Central memory CD8-positive, alpha-beta T cell (primary cell): ENCODE measurements at regions not wholly inside any gene's neighbourhood (a gene's known extent, or its start where the extent isn't known, plus 50 kb on each side); places are given as distances from the start of the nearest gene placed in this dataset.

Source experiments
- ATAC-seq: fragments of 150-1000 bp; cut with Tn5 transposase; replicated peaks from 2 replicates; pipeline ENCODE4 v1.10.0; 2022; ENCODE audit warnings: mild to moderate bottlenecking, moderate FRiP score, moderate number of reproducible peaks; ENCODE audit not compliant: poor library complexity, severe bottlenecking; ENCODE audit errors: extremely low read depth
- DNase-seq, 2 donors: peaks; one replicate each; pipeline ENCODE4 v3.0.0; 2021; ENCODE audit warnings: low spot score in 2 of 2
- H3K27ac Mint-ChIP-seq: one replicate; pipeline ENCODE4 v1.8.0; 2022; ENCODE audit warnings: low read depth, mild to moderate bottlenecking, moderate library complexity, mixed read lengths
- H3K27me3 Mint-ChIP-seq: one replicate; pipeline ENCODE4 v1.8.0; 2022; ENCODE audit warnings: mixed read lengths
- H3K36me3 Mint-ChIP-seq: one replicate; pipeline ENCODE4 v1.8.0; 2022; ENCODE audit warnings: mild to moderate bottlenecking, moderate library complexity, mixed read lengths; ENCODE audit not compliant: insufficient read depth
- H3K4me1 Mint-ChIP-seq: one replicate; pipeline ENCODE4 v1.8.0; 2022; ENCODE audit warnings: mixed read lengths
- H3K4me3 Mint-ChIP-seq: one replicate; pipeline ENCODE4 v1.8.0; 2022; ENCODE audit warnings: mild to moderate bottlenecking, moderate library complexity, mixed read lengths
- H3K9me3 Mint-ChIP-seq: one replicate; pipeline ENCODE4 v1.8.0; 2022; ENCODE audit warnings: mixed read lengths

GRCh38 chr14:87001333-87001732 lies 991.6 kb downstream of the GALC start:
- no peaks in the 10 kb centered on the region for H3K27me3 Mint-ChIP-seq
- ATAC-seq, result no peak
- H3K27ac Mint-ChIP-seq, result no peak overlapping the region
- no peaks in the 10 kb centered on the region for H3K36me3 Mint-ChIP-seq
- peaks cover 7% of the 10 kb centered on the region for H3K9me3 Mint-ChIP-seq
- no peaks in the 10 kb centered on the region for H3K4me1 Mint-ChIP-seq
- H3K4me3 Mint-ChIP-seq, result no peak overlapping the region
- DNase-seq, result no peak

DNA sequence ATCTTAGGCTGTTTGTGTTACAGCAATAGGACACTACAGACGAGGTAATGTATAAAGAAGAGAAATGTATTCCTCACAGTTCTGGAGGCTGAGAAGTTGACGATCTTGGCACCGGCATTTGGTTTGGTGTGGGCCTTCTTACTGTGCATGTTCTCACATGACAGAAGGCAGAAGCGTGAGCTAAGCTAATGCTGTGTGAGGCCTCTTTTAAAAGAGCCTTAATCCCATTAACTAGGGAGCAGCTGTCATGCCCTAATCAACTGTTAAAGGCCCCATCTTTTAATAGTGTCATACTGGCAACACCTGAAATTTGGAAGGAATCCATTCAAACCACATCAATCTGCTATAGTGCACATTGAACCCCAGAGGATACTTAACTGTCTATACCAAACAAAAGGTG lies 992.9 kb downstream of the GALC start:
- DNase-seq, result no peak
- no peaks in the 10 kb centered on the region for H3K36me3 Mint-ChIP-seq
- no peak for ATAC-seq
- H3K9me3 Mint-ChIP-seq, result peaks cover 7% of the 10 kb centered on the region
- no peak overlapping the region for H3K4me3 Mint-ChIP-seq
- H3K27ac Mint-ChIP-seq, result no peak overlapping the region
- no peaks in the 10 kb centered on the region for H3K4me1 Mint-ChIP-seq
- no peaks in the 10 kb centered on the region for H3K27me3 Mint-ChIP-seq

GRCh38 chr14:86999036-86999435 lies 993.9 kb downstream of the GALC start:
- Mint-ChIP-seq H3K4me1 (no peaks in the 10 kb centered on the region), H3K9me3 (peaks cover 4% of the 10 kb centered on the region), H3K36me3 (no peaks in the 10 kb centered on the region), H3K27me3 (no peaks in the 10 kb centered on the region), H3K4me3 (no peak overlapping the region), H3K27ac (no peak overlapping the region)
- ATAC-seq (no peak), DNase-seq (no peak)

- DNase-seq (no peak), ATAC-seq (no peak)
- H3K36me3 Mint-ChIP-seq, result no peaks in the 10 kb centered on the region
- H3K4me1 Mint-ChIP-seq, result no peaks in the 10 kb centered on the region
- H3K27ac Mint-ChIP-seq, result no peak overlapping the region
- H3K4me3 Mint-ChIP-seq, result no peak overlapping the region
- H3K27me3 Mint-ChIP-seq, result no peaks in the 10 kb centered on the region
- peaks cover 4% of the 10 kb centered on the region for H3K9me3 Mint-ChIP-seq
Measured at GRCh38 chr14:86997271-86997670, 995.7 kb downstream of the GALC start.

DNA sequence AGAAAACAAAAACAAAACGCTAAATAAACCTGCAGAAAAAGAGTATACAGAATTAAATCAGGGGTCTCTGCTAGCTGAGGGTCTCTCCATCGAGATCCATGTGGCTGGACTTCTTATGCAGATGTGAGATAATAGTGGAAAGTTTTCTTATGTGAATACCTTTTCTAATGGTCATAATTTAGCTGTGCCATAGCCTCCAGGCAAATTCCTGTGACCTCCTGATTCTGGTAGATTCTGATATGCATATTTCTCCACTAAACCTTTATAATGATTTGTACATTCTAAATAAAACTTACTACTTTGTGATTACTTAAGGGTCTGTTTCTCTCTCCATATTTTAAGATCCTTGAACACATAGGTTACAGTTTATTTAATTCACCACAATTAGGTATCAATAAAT lies 1002.6 kb downstream of the GALC start:
- DNase-seq, result no peak
- Mint-ChIP-seq H3K4me1 (no peaks in the 10 kb centered on the region), H3K27me3 (no peaks in the 10 kb centered on the region), H3K27ac (no peak overlapping the region), H3K36me3 (no peaks in the 10 kb centered on the region), H3K4me3 (no peak overlapping the region), H3K9me3 (peaks cover 5% of the 10 kb centered on the region)
- ATAC-seq, result no peak

GRCh38 chr14:86989285-86989684 lies 1003.7 kb downstream of the GALC start:
- Mint-ChIP-seq H3K36me3 (no peaks in the 10 kb centered on the region), H3K27ac (no peak overlapping the region), H3K4me1 (no peaks in the 10 kb centered on the region), H3K9me3 (peaks cover 5% of the 10 kb centered on the region), H3K4me3 (no peak overlapping the region), H3K27me3 (no peaks in the 10 kb centered on the region)
- ATAC-seq (no peak), DNase-seq (no peak)

DNA sequence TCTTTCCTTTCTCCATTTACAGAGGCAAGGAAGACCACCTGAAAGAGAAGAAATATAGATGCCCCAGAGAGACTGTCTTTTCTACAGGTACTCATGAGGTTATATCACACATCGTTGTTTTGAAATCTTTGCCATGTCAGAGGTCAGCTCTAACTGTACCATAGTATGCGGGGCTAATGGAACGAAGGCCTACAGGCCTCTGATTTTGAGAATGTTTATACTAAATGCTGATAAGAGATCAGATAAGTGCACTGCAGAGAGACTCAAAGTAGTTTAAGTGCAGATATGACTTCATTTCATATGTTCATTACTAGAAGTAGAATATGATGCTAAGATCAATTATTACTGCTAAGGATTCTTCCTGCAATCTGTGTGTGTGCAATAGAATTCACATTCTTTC lies 1005.0 kb downstream of the GALC start:
- H3K36me3 Mint-ChIP-seq, result no peaks in the 10 kb centered on the region
- H3K27me3 Mint-ChIP-seq, result no peaks in the 10 kb centered on the region
- H3K9me3 Mint-ChIP-seq, result peaks cover 10% of the 10 kb centered on the region
- no peak overlapping the region for H3K27ac Mint-ChIP-seq
- no peaks in the 10 kb centered on the region for H3K4me1 Mint-ChIP-seq
- no peak overlapping the region for H3K4me3 Mint-ChIP-seq
- ATAC-seq (no peak), DNase-seq (no peak)

GRCh38 chr14:86973177-86973576 lies 1019.8 kb downstream of the GALC start:
- no peak overlapping the region for H3K27ac Mint-ChIP-seq
- ATAC-seq (no peak), DNase-seq (no peak)
- H3K27me3 Mint-ChIP-seq, result no peaks in the 10 kb centered on the region
- no peaks in the 10 kb centered on the region for H3K4me1 Mint-ChIP-seq
- H3K9me3 Mint-ChIP-seq, result peaks cover 29% of the 10 kb centered on the region
- H3K36me3 Mint-ChIP-seq, result no peaks in the 10 kb centered on the region
- no peak overlapping the region for H3K4me3 Mint-ChIP-seq

GRCh38 chr14:86971292-86971691 lies 1021.7 kb downstream of the GALC start:
- H3K4me1 Mint-ChIP-seq, result no peaks in the 10 kb centered on the region
- no peak for DNase-seq
- H3K27ac Mint-ChIP-seq, result no peak overlapping the region
- no peak for ATAC-seq
- no peak overlapping the region for H3K4me3 Mint-ChIP-seq
- no peaks in the 10 kb centered on the region for H3K27me3 Mint-ChIP-seq
- no peaks in the 10 kb centered on the region for H3K36me3 Mint-ChIP-seq
- H3K9me3 Mint-ChIP-seq, result peaks cover 36% of the 10 kb centered on the region

DNA sequence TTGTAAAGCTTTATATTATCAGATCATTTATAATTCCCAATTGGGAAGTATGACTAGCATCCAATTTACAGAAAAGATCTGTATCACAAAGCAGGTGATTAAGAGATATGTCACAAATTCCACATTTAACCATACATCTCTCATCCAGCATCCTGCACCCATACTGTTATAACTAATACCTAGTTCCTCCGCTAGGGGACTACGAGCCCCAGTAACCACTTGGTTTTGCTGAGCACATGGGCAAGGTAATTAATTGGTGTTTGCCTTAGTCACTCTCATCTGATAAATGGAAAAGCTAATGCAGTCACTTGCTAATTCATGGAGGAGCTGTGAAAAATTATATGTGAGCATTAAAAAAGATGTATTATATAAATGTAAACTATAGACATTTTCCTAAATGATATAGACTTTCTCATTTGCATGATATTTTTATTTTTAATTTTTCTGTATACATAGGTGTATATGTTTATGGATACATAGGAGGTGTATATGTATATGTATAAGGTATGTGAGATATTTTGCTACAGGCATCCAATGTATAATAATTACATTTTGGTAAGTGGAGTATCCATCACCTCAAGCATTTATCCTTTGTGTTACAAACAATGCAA lies 1031.8 kb downstream of the GALC start:
- Mint-ChIP-seq H3K27ac (no peak overlapping the region), H3K4me1 (no peaks in the 10 kb centered on the region), H3K4me3 (no peak overlapping the region), H3K9me3 (peaks cover 13% of the 10 kb centered on the region), H3K27me3 (no peaks in the 10 kb centered on the region), H3K36me3 (no peaks in the 10 kb centered on the region)
- ATAC-seq (no peak), DNase-seq (no peak)

GRCh38 chr14:86955771-86956354 lies 1037.1 kb downstream of the GALC start:
- Mint-ChIP-seq H3K4me1 (no peaks in the 10 kb centered on the region), H3K9me3 (no peaks in the 10 kb centered on the region), H3K27me3 (no peaks in the 10 kb centered on the region), H3K27ac (no peak overlapping the region), H3K36me3 (no peaks in the 10 kb centered on the region), H3K4me3 (no peak overlapping the region)
- no peak for ATAC-seq
- no peak for DNase-seq

DNA sequence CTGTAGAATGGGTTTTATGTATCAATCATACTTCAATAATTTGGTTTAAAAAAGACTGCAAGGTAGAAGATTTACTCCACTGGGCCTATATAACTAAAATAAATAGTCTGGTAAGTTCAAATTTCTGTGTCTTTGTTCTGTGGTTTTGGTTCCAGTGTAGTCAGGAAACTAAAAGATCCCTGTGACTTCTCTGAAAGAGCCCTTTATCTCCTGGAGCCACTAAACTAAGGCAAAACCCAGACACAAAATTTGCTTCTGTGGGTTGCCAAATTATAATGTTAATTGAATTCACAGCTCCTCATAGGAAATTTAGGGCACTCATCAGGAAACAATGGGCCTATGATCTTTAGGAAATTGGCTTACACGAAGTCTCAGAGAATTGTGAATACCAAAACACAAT lies 1038.4 kb downstream of the GALC start:
- no peak for DNase-seq
- Mint-ChIP-seq H3K9me3 (no peaks in the 10 kb centered on the region), H3K4me3 (no peak overlapping the region), H3K4me1 (no peaks in the 10 kb centered on the region), H3K27me3 (no peaks in the 10 kb centered on the region), H3K36me3 (no peaks in the 10 kb centered on the region), H3K27ac (no peak overlapping the region)
- ATAC-seq, result no peak

DNA sequence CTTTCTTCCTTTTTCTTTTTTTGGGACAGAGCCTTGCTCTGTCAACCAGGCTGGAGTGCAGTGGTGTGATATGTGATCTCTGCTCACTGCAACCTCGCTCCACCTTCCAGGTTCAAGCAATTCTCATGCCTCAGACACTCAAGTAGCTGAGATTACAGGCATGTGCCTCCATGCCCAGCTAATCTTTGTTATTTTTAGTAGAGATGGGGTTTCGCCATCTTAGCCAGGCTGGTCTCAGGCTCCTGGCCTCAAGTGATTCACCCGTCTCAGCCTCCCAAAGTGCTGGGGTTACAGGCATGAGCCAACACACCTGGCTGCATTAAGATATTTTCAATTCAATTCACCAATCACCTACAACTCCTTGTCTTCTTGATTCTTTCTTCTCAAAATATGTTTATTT lies 1046.5 kb downstream of the GALC start:
- no peak overlapping the region for H3K4me3 Mint-ChIP-seq

More for the DNA sequence above, 1046.5 kb downstream of the GALC start:
- Mint-ChIP-seq H3K9me3 (peaks cover 5% of the 10 kb centered on the region), H3K27me3 (no peaks in the 10 kb centered on the region), H3K27ac (no peak overlapping the region), H3K4me1 (no peaks in the 10 kb centered on the region), H3K36me3 (no peaks in the 10 kb centered on the region)
- ATAC-seq, result no peak
- DNase-seq, result no peak
